ENCODE measurements at regions not wholly inside any gene's neighbourhood (a gene's known extent, or its start where the extent isn't known, plus 50 kb on each side); places are given as distances from the start of the nearest gene placed in this dataset.

- TF ChIP-seq CTCF (IDR thresholded peaks at IDR 0.05) (no peak), ZFX (IDR thresholded peaks at IDR 0.05; ENCODE audit: borderline replicate concordance) (no peak)
Measured at GRCh38 chr4:164405774-164406173, 348.2 kb upstream of the SMIM31 start.

Data from 22Rv1 (cell line).